CD14-positive monocyte (primary cell): ENCODE measurements at regions not wholly inside any gene's neighbourhood (a gene's known extent, or its start where the extent isn't known, plus 50 kb on each side); places are given as distances from the start of the nearest gene placed in this dataset.

Source experiments
- DNase-seq, 3 donors: peaks; one replicate each; pipeline ENCODE4 v3.0.0-alpha.2; 2011 to 2022
- H2AFZ ChIP-seq: 2 replicates; pipeline ENCODE4 v1.6.0; 2012; ENCODE audit warnings: mild to moderate bottlenecking, low read depth, low read length, inconsistent platforms; ENCODE audit not compliant: insufficient read depth, poor library complexity, severe bottlenecking
- H3K27ac ChIP-seq, 2 donors: 1 replicate in 1 of 2; 2 replicates in 1 of 2; pipeline ENCODE4 v1.5.1; 2012 to 2013; ENCODE audit warnings: low read length in 2 of 2, control low read depth in 1 of 2, inconsistent platforms in 1 of 2, low read depth in 1 of 2, mild to moderate bottlenecking in 1 of 2
- H3K27me3 ChIP-seq, 2 donors: one replicate each; pipeline versions ENCODE4 v1.6.0 to v1.6.1; 2011 to 2013; ENCODE audit warnings: low read length in 2 of 2; ENCODE audit not compliant: control insufficient read depth in 2 of 2, insufficient read depth in 2 of 2
- H3K36me3 ChIP-seq, 2 donors: replicated peaks in 1 of 2; 1 replicate in 1 of 2; 2 replicates in 1 of 2; pipeline versions ENCODE4 v1.5.1 to v1.6.1; 2012 to 2013; ENCODE audit warnings: low read length in 2 of 2, control low read depth in 1 of 2, inconsistent platforms in 1 of 2, mild to moderate bottlenecking in 1 of 2; ENCODE audit not compliant: insufficient read depth in 2 of 2, control insufficient read depth in 1 of 2
- H3K4me1 ChIP-seq, 2 donors: 1 replicate in 1 of 2; 2 replicates in 1 of 2; pipeline versions ENCODE4 v1.5.1 to v1.6.1; 2012 to 2013; ENCODE audit warnings: low read length in 2 of 2, control low read depth in 1 of 2, inconsistent platforms in 1 of 2, mild to moderate bottlenecking in 1 of 2, moderate library complexity in 1 of 2; ENCODE audit not compliant: insufficient read depth in 2 of 2, control insufficient read depth in 1 of 2
- H3K4me2 ChIP-seq: replicated peaks from 2 replicates; pipeline ENCODE3; 2012; ENCODE audit warnings: low read length, moderate library complexity, mild to moderate bottlenecking; ENCODE audit not compliant: poor library complexity, severe bottlenecking; ENCODE audit errors: extremely low read depth
- H3K4me3 ChIP-seq, 3 experiments: fragments of 200-600 bp in 1 of 3; sonication (generic) in 1 of 3; replicated peaks in 1 of 3; 1 replicate in 2 of 3; 2 replicates in 1 of 3; pipeline ENCODE4 v1.5.1; 2011 to 2013; ENCODE audit warnings: low read length in 3 of 3, mild to moderate bottlenecking in 3 of 3, control low read depth in 2 of 3, low read depth in 2 of 3, inconsistent platforms in 1 of 3, moderate library complexity in 1 of 3
- H3K79me2 ChIP-seq: 2 replicates; pipeline ENCODE4 v1.6.0; 2012; ENCODE audit warnings: mild to moderate bottlenecking, control low read depth, inconsistent platforms, low read length, moderate library complexity; ENCODE audit not compliant: insufficient read depth
- H3K9ac ChIP-seq: 2 replicates; pipeline ENCODE4 v1.6.0; 2017; ENCODE audit warnings: low read length, mild to moderate bottlenecking; ENCODE audit not compliant: insufficient read depth, poor library complexity, severe bottlenecking
- H3K9me3 ChIP-seq, 2 donors: replicated peaks in 1 of 2; 1 replicate in 1 of 2; 2 replicates in 1 of 2; pipeline versions ENCODE4 v1.5.1 to v1.6.1; 2012 to 2013; ENCODE audit warnings: low read length in 2 of 2, control low read depth in 1 of 2; ENCODE audit not compliant: control insufficient read depth in 1 of 2, insufficient read depth in 1 of 2
- H4K20me1 ChIP-seq: 2 replicates; pipeline ENCODE4 v1.6.0; 2012; ENCODE audit warnings: mild to moderate bottlenecking, low read length, control low read depth, moderate library complexity; ENCODE audit not compliant: insufficient read depth
- H3K27ac Mint-ChIP-seq, 7 donors: one replicate each; pipeline ENCODE4 v1.8.0; 2020; ENCODE audit warnings: mild to moderate bottlenecking in 7 of 7, mixed read lengths in 7 of 7, moderate library complexity in 6 of 7, inconsistent platforms in 2 of 7
- H3K27me3 Mint-ChIP-seq, 3 donors: one replicate each; pipeline ENCODE4 v1.8.0; 2021 to 2022; ENCODE audit warnings: low read depth in 3 of 3, mild to moderate bottlenecking in 3 of 3, mixed read lengths in 3 of 3, moderate library complexity in 3 of 3, inconsistent platforms in 1 of 3
- H3K36me3 Mint-ChIP-seq, 2 donors: one replicate each; pipeline ENCODE4 v1.8.0; 2020; ENCODE audit warnings: mixed read lengths in 2 of 2, inconsistent platforms in 1 of 2, mild to moderate bottlenecking in 1 of 2
- H3K4me1 Mint-ChIP-seq: one replicate; pipeline ENCODE4 v1.8.0; 2020; ENCODE audit warnings: mild to moderate bottlenecking, mixed read lengths
- H3K4me3 Mint-ChIP-seq, 2 donors: one replicate each; pipeline ENCODE4 v1.8.0; 2020; ENCODE audit warnings: mild to moderate bottlenecking in 2 of 2, mixed read lengths in 2 of 2, moderate library complexity in 1 of 2
- H3K9me3 Mint-ChIP-seq, 7 donors: one replicate each; pipeline ENCODE4 v1.8.0; 2020 to 2022; ENCODE audit warnings: mixed read lengths in 7 of 7, mild to moderate bottlenecking in 6 of 7, moderate library complexity in 6 of 7, inconsistent platforms in 2 of 7
- CTCF ChIP-seq: fragments of 200-600 bp; IDR thresholded peaks from one replicate; pipeline ENCODE4 v1.8.0; 2022; ENCODE audit warnings: antibody characterized with exemption, mild to moderate bottlenecking
- WGBS: methylation state at CpG from one replicate; pipeline ENCODE4 v1.1.5; 2013; ENCODE audit warnings: missing lambda C conversion rate; ENCODE audit not compliant: insufficient coverage; 5-methylcytosine and 5-hydroxymethylcytosine counted together
- intact Hi-C, 2 donors: fragments of 100-400 bp; cut with micrococcal nuclease; formaldehyde crosslinking; loops; one replicate each; pipeline versions ENCODE4 v1.15.0 to v1.15.1; 2023

DNA sequence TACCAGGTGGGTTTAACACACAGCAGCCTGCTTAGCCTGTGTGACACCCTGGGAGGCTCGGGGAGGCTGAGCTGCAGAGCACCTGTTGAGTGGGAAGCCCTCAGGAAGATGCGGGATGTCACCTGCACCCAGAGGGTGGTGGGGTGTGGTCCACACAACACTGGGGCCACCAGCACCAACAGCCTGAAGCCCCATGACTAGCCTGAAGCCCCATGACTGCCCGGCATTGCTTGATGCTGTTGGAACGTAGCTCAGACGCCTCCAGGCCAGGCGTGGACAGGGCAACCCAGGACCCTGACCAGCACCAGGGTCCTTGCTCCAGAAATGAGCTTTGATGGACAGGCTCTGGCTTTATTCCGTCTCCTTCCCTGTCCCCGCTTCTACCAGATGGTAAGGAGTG, 76.3 kb upstream of the ZNF469 start:
- Histone ChIP-seq H3K36me3 (no peaks in the 10 kb centered on the region), H3K9ac (no peak overlapping the region), H3K4me2 (no peak overlapping the region), H4K20me1 (no peaks in the 10 kb centered on the region), H3K27me3 (no peaks in the 10 kb centered on the region), H3K9me3 (peaks cover 4 to 5% of the 10 kb centered on the region in 2 donors), H2AFZ (no peak overlapping the region), H3K4me1 (no peaks in the 10 kb centered on the region), H3K4me3 (no peak overlapping the region), H3K79me2 (no peaks in the 10 kb centered on the region), H3K27ac (no peak overlapping the region)
- no peaks in the 10 kb centered on the region for H3K36me3 Mint-ChIP-seq
- H3K27ac Mint-ChIP-seq: no peak overlapping the region
- peaks cover 4 to 13% (median 7%) of the 10 kb centered on the region in 7 donors for H3K9me3 Mint-ChIP-seq
- no peak overlapping the region for H3K4me3 Mint-ChIP-seq
- WGBS: 100% methylated on average over 4 of the region's 8 CpGs
- intact Hi-C loops: no loop called here
- TF ChIP-seq CTCF: no peak
- peaks cover 4 to 12% (median 7%) of the 10 kb centered on the region in 3 donors for H3K27me3 Mint-ChIP-seq
- H3K4me1 Mint-ChIP-seq: no peaks in the 10 kb centered on the region
- no peak for DNase-seq

DNA sequence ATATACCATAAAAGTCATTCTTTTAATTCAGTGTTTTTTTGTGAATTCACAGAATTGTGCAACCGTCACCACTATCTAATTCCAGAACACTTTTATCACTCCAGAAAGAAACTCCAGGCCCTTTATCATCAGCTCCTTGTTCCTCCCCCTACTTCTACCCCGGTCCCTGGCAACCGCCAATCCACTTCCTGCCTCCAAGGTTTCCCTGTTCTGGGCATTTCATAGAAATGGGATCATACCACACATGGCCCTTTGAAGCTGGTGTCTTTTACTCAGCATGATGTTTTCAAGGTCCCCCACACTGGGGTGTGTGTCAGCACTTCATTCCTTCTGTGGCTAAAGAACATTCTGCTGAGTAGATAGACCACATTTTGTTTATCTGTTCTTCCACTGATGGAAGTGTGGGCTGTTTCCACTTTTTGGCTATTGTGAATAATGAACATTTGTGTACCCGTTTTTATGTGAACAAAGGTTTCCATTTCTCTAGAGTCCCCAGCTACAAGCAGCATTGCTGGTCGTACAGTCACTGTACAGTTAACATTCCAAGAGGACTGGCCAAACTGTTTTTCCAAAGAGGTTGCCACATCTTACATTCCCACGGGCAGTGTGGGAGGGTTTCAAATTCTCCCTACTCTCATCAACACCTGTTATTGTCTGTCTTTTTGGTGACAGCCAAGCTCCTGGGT, 75.8 kb upstream of the ZNF469 start:
- Histone ChIP-seq H3K27me3 (no peaks in the 10 kb centered on the region), H3K9ac (no peak overlapping the region), H3K79me2 (no peaks in the 10 kb centered on the region), H3K4me2 (no peak overlapping the region), H3K4me3 (no peak overlapping the region), H3K9me3 (peaks cover 4 to 5% of the 10 kb centered on the region in 2 donors), H4K20me1 (no peaks in the 10 kb centered on the region), H2AFZ (no peak overlapping the region), H3K27ac (no peak overlapping the region), H3K4me1 (no peaks in the 10 kb centered on the region), H3K36me3 (no peaks in the 10 kb centered on the region)
- Mint-ChIP-seq H3K36me3 (no peaks in the 10 kb centered on the region), H3K27ac (no peak overlapping the region), H3K27me3 (peaks cover 7 to 12% (median 8%) of the 10 kb centered on the region in 3 donors), H3K4me3 (no peak overlapping the region), H3K9me3 (peaks cover 4 to 17% (median 9%) of the 10 kb centered on the region in 7 donors), H3K4me1 (no peaks in the 10 kb centered on the region)
- TF ChIP-seq CTCF: no peak
- no peak for DNase-seq
- 83% methylated on average over 2 of the region's 6 CpGs for WGBS
- intact Hi-C loops: no loop called here
